ENCODE measurements at regions not wholly inside any gene's neighbourhood (a gene's known extent, or its start where the extent isn't known, plus 50 kb on each side); places are given as distances from the start of the nearest gene placed in this dataset.

GRCh38 chr1:4213366-4213973, 313.4 kb upstream of the C1orf174 start:
- TF ChIP-seq, protein P1, sequence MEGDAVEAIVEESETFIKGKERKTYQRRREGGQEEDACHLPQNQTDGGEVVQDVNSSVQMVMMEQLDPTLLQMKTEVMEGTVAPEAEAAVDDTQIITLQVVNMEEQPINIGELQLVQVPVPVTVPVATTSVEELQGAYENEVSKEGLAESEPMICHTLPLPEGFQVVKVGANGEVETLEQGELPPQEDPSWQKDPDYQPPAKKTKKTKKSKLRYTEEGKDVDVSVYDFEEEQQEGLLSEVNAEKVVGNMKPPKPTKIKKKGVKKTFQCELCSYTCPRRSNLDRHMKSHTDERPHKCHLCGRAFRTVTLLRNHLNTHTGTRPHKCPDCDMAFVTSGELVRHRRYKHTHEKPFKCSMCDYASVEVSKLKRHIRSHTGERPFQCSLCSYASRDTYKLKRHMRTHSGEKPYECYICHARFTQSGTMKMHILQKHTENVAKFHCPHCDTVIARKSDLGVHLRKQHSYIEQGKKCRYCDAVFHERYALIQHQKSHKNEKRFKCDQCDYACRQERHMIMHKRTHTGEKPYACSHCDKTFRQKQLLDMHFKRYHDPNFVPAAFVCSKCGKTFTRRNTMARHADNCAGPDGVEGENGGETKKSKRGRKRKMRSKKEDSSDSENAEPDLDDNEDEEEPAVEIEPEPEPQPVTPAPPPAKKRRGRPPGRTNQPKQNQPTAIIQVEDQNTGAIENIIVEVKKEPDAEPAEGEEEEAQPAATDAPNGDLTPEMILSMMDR (IDR thresholded peaks at IDR 0.05; ENCODE audit: insufficient read depth, low read depth, low read length, missing control alignments), result no peak
- no peak for DNase-seq (ENCODE audit: low read depth)
- no peak overlapping the region for H3K4me3 ChIP-seq (ENCODE audit: low read depth, low read length)

GRCh38 chr1:4214826-4215225, 314.8 kb upstream of the C1orf174 start:
- TF ChIP-seq, protein P1 (IDR thresholded peaks at IDR 0.05; ENCODE audit: insufficient read depth, low read depth, low read length, missing control alignments), result no peak
- H3K4me3 ChIP-seq (ENCODE audit: low read depth, low read length), result no peak overlapping the region
- no peak for DNase-seq (ENCODE audit: low read depth)

GRCh38 chr1:4215391-4215790, 315.3 kb upstream of the C1orf174 start:
- TF ChIP-seq, protein P1 (IDR thresholded peaks at IDR 0.05; ENCODE audit: insufficient read depth, low read depth, low read length, missing control alignments), result no peak
- no peak for DNase-seq (ENCODE audit: low read depth)
- no peak overlapping the region for H3K4me3 ChIP-seq (ENCODE audit: low read depth, low read length)

- H3K4me3 ChIP-seq (ENCODE audit: low read depth, low read length), result no peak overlapping the region
- TF ChIP-seq, protein P1 (IDR thresholded peaks at IDR 0.05; ENCODE audit: insufficient read depth, low read depth, low read length, missing control alignments), result no peak
- DNase-seq (ENCODE audit: low read depth), result no peak
Observed at GRCh38 chr1:4216231-4216630, 316.2 kb upstream of the C1orf174 start.

DNA sequence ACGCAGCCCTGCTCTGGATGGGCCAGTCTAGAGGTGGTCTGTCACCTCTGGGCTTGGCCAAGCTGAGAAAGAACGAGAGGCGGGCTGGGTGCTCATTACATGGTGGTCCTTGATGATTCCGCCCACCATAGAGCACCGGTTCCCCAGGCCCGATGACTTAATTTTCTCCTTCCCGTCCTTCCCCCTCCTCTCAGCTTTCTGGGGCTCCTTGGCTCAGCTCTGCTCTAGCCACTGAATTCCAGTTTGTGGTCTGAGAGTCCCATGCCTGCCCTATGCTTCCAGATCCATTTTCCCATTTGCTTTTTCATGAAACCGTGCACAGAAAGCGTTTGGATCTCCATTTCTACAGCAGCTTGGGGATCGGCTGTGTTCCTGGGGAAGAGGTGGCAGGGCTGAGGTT, 318.5 kb upstream of the C1orf174 start:
- DNase-seq (ENCODE audit: low read depth), result no peak
- TF ChIP-seq, protein P1 (IDR thresholded peaks at IDR 0.05; ENCODE audit: insufficient read depth, low read depth, low read length, missing control alignments), result no peak
- no peak overlapping the region for H3K4me3 ChIP-seq (ENCODE audit: low read depth, low read length)

DNA sequence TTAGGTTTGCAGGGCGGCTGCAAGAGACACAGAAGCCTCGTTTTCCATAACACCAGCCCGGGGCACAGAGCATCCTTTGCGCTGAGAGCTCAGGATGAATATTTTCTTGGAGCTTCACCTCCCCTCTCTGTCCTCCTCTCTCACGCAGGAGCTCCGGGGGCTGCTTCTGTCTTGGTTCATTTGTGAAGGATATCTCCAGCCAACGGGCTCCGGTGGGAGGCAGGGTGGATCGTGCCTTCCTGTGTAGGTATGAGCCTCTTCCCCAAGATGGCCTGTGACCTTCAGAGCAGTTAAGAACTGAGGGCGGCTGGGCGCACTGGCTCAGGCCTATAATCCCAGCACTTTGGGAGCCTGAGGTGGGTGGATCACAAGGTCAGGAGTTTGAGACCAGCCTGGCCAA, 319.0 kb upstream of the C1orf174 start:
- no peak for DNase-seq (ENCODE audit: low read depth)
- TF ChIP-seq, protein P1 (IDR thresholded peaks at IDR 0.05; ENCODE audit: insufficient read depth, low read depth, low read length, missing control alignments), result no peak
- no peak overlapping the region for H3K4me3 ChIP-seq (ENCODE audit: low read depth, low read length)

DNA sequence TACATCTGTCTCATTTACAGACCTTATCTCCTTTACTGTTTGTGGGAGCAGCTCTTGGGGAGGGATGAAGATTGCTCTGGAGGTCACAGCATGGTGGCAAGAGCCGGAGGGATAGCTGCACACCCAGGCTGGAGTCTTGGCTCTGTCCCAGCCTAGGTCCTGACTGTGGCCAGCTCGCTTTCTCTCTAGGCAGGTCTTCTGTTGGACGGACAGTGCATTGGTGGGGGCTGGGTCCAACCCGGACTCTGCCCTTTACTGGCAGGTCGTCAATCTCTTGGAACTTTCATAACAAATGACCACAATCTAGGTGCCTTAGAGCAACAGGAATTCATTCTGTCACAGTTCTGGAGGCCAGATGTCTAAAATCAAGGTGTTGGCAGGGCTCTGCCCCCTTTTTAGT, 319.8 kb upstream of the C1orf174 start:
- DNase-seq (ENCODE audit: low read depth), result no peak
- TF ChIP-seq, protein P1 (IDR thresholded peaks at IDR 0.05; ENCODE audit: insufficient read depth, low read depth, low read length, missing control alignments), result no peak
- H3K4me3 ChIP-seq (ENCODE audit: low read depth, low read length), result no peak overlapping the region

Measured in GM12865 (cell line).